Hepatocyte (in vitro differentiated cells): ENCODE measurements at regions not wholly inside any gene's neighbourhood (a gene's known extent, or its start where the extent isn't known, plus 50 kb on each side); places are given as distances from the start of the nearest gene placed in this dataset.

ENCODE experiments used
- DNase-seq: peaks from one replicate; pipeline ENCODE4 v3.0.0-alpha.2; 2016; ENCODE audit warnings: low spot score
- H2AFZ ChIP-seq: fragments of 200-600 bp; sonication (generic); 2 replicates; pipeline ENCODE4 v1.6.0; 2016; ENCODE audit warnings: antibody characterized with exemption, mild to moderate bottlenecking
- H3K27ac ChIP-seq: fragments of 200-600 bp; sonication (generic); 2 replicates; pipeline ENCODE4 v1.5.1; 2016; ENCODE audit warnings: mild to moderate bottlenecking
- H3K27me3 ChIP-seq: fragments of 200-600 bp; sonication (generic); 2 replicates; pipeline ENCODE4 v1.6.1; 2016
- H3K36me3 ChIP-seq: fragments of 200-600 bp; sonication (generic); replicated peaks from 2 replicates; pipeline ENCODE4 v1.5.1; 2016; ENCODE audit warnings: low read depth; ENCODE audit not compliant: insufficient read depth
- H3K4me1 ChIP-seq: fragments of 200-600 bp; sonication (generic); 2 replicates; pipeline ENCODE4 v1.5.1; 2016; ENCODE audit warnings: mild to moderate bottlenecking, moderate library complexity; ENCODE audit not compliant: insufficient read depth
- H3K4me2 ChIP-seq: fragments of 200-600 bp; sonication (generic); 2 replicates; pipeline ENCODE4 v1.6.0; 2016
- H3K4me3 ChIP-seq: fragments of 200-600 bp; sonication (generic); 2 replicates; pipeline ENCODE4 v1.5.1; 2016; ENCODE audit warnings: mild to moderate bottlenecking
- H3K79me2 ChIP-seq: fragments of 200-600 bp; sonication (generic); 2 replicates; pipeline ENCODE4 v1.6.0; 2017; ENCODE audit warnings: mild to moderate bottlenecking
- H3K9me2 ChIP-seq: fragments of 200-600 bp; sonication (generic); replicated peaks from 2 replicates; pipeline ENCODE4 v1.6.0; 2017; ENCODE audit warnings: mild to moderate bottlenecking; ENCODE audit not compliant: insufficient read depth
- H3K9me3 ChIP-seq: fragments of 200-600 bp; sonication (generic); 2 replicates; pipeline ENCODE4 v1.5.1; 2016; ENCODE audit warnings: low read depth, mild to moderate bottlenecking
- H4K20me1 ChIP-seq: fragments of 200-600 bp; sonication (generic); 2 replicates; pipeline ENCODE4 v1.6.0; 2016; ENCODE audit warnings: mild to moderate bottlenecking; ENCODE audit not compliant: insufficient read depth, poor library complexity, severe bottlenecking
- EZH2 ChIP-seq: fragments of 200-600 bp; sonication (generic); IDR thresholded peaks from 2 replicates; pipeline ENCODE4 v1.6.1; 2016; ENCODE audit warnings: antibody characterized with exemption, mild to moderate bottlenecking, borderline replicate concordance
- EZH2phosphoT487 ChIP-seq: fragments of 200-600 bp; sonication (generic); IDR thresholded peaks from one replicate; pipeline ENCODE4 v1.6.1; 2018; ENCODE audit warnings: antibody characterized with exemption, mild to moderate bottlenecking, low read depth, moderate library complexity; ENCODE audit not compliant: unreplicated experiment, severe bottlenecking
- WGBS: methylation state at CpG from one replicate; pipeline ENCODE4 v1.1.6; 2016; ENCODE audit warnings: low lambda C conversion rate; ENCODE audit errors: missing lambda C conversion rate; 5-methylcytosine and 5-hydroxymethylcytosine counted together
- TF ChIP-seq, protein P1 (sequence below): fragments of 200-600 bp; sonication (generic); IDR thresholded peaks from 2 replicates; pipeline ENCODE4 v1.5.1; 2016; ENCODE audit warnings: antibody characterized with exemption, mild to moderate bottlenecking; ENCODE audit not compliant: poor library complexity

DNA sequence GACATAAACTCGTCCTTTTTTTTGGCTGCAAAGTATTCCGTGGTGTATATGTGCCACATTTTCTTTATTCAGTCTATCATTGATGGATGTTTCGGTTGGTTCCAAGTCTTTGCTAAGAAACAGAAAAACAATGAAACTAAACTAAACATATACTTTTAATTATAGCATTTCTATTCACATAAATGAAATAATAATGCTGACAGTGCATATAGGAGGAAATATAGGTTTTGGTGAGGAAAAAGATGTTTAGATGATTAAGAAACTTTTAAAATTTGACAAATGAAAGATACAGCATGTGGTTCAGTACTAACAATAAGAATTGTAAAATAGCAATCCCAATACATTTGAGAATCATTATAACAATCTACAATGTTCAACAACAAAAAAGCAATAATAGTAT lies 1094.5 kb upstream of the CDH6 start:
- 100% methylated on average over 3 of the region's 3 CpGs for WGBS

DNA sequence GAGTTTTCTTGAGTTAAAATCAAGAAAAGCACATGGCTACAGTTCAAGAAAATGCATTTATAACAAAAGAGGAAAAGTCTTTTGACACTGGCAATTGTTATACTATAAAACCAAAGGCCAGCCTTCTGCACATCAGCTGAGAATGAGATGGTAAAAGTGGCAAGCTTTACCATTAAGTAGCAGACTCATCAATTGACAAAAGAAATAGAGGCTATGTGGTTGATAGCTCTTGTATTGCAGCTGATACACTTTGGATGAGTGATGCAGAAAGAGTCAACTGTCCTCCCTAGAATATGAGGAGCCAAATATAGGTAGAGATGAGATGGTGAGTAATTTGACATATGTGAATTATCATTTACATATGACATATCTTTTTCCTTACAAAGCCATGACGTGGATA lies 1100.9 kb upstream of the CDH6 start:
- no peaks in the 10 kb centered on the region for H3K9me3 ChIP-seq
- no peak overlapping the region for H3K4me3 ChIP-seq
- no peaks in the 10 kb centered on the region for H3K9me2 ChIP-seq
- H3K27me3 ChIP-seq = no peaks in the 10 kb centered on the region
- H2AFZ ChIP-seq = no peak overlapping the region
- WGBS = 67% methylated on average over 1 of the region's 1 CpG
- no peaks in the 10 kb centered on the region for H4K20me1 ChIP-seq
- no peak for DNase-seq
- TF ChIP-seq EZH2 (no peak), EZH2phosphoT487 (no peak)
- TF ChIP-seq, protein P1, sequence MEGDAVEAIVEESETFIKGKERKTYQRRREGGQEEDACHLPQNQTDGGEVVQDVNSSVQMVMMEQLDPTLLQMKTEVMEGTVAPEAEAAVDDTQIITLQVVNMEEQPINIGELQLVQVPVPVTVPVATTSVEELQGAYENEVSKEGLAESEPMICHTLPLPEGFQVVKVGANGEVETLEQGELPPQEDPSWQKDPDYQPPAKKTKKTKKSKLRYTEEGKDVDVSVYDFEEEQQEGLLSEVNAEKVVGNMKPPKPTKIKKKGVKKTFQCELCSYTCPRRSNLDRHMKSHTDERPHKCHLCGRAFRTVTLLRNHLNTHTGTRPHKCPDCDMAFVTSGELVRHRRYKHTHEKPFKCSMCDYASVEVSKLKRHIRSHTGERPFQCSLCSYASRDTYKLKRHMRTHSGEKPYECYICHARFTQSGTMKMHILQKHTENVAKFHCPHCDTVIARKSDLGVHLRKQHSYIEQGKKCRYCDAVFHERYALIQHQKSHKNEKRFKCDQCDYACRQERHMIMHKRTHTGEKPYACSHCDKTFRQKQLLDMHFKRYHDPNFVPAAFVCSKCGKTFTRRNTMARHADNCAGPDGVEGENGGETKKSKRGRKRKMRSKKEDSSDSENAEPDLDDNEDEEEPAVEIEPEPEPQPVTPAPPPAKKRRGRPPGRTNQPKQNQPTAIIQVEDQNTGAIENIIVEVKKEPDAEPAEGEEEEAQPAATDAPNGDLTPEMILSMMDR = no peak
- H3K79me2 ChIP-seq = no peaks in the 10 kb centered on the region
- H3K36me3 ChIP-seq = no peaks in the 10 kb centered on the region
- no peaks in the 10 kb centered on the region for H3K4me1 ChIP-seq
- no peak overlapping the region for H3K27ac ChIP-seq
- no peak overlapping the region for H3K4me2 ChIP-seq

More for the DNA sequence above, 1094.5 kb upstream of the CDH6 start:
- no peaks in the 10 kb centered on the region for H3K36me3 ChIP-seq
- no peaks in the 10 kb centered on the region for H3K9me2 ChIP-seq
- H3K4me2 ChIP-seq = no peak overlapping the region
- no peak for TF ChIP-seq EZH2phosphoT487
- TF ChIP-seq, protein P1 = no peak
- TF ChIP-seq EZH2 = no peak
- no peaks in the 10 kb centered on the region for H3K79me2 ChIP-seq
- no peaks in the 10 kb centered on the region for H3K27me3 ChIP-seq
- no peak for DNase-seq
- no peak overlapping the region for H2AFZ ChIP-seq
- H3K9me3 ChIP-seq = no peaks in the 10 kb centered on the region
- no peak overlapping the region for H3K27ac ChIP-seq
- H4K20me1 ChIP-seq = no peaks in the 10 kb centered on the region
- no peak overlapping the region for H3K4me3 ChIP-seq
- no peaks in the 10 kb centered on the region for H3K4me1 ChIP-seq

DNA sequence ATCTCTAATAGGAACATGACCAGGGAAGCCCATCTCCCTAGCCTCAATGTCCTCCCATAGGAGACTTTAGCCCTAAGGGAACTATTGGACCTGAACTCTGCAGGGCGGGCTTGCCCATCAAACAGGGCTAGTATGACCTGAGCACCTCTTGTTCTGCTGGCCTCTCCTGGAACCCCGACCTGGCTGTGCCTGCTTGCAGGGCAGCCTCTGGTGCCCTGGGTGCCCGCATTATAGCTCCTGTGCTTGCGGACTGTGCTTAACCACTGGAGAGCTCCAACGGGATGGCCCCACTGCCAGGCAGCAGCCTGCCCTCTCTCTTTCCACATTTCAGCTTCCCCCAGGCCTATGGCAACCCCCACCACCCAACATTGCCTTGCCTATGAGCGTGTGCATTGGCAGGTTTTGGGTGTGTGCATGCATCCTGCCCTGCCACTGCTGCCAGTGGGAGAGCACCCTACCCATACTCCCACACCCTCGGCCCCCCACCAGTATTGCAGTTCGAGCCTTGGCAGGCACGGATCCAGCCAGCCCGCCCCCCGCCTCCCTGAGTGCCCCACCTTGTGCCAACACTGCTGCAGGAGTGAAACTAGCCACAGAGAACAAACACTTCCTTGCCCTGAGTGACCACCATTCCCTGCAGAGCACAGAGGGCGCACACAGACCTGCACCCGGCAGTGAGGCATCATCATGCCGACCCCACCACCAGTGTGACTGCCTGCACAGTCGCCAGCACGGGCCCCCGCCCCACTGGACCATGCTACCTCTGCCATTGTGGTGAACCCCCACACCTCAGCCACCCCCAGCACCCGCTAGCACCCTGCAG lies 1123.8 kb upstream of the CDH6 start:
- H3K36me3 ChIP-seq = no peaks in the 10 kb centered on the region
- no peak overlapping the region for H3K27ac ChIP-seq
- H2AFZ ChIP-seq = no peak overlapping the region
- H4K20me1 ChIP-seq = no peaks in the 10 kb centered on the region
- H3K4me1 ChIP-seq = no peaks in the 10 kb centered on the region
- H3K9me3 ChIP-seq = no peaks in the 10 kb centered on the region
- no peak overlapping the region for H3K4me2 ChIP-seq
- no peaks in the 10 kb centered on the region for H3K9me2 ChIP-seq
- H3K79me2 ChIP-seq = no peaks in the 10 kb centered on the region
- 91% methylated on average over 17 of the region's 18 CpGs for WGBS
- no peaks in the 10 kb centered on the region for H3K27me3 ChIP-seq
- TF ChIP-seq EZH2 (no peak), EZH2phosphoT487 (no peak)
- TF ChIP-seq, protein P1 = no peak
- no peak for DNase-seq
- no peak overlapping the region for H3K4me3 ChIP-seq
